Stimulated activated CD4-positive, alpha-beta T cell treated with anti-CD3 and anti-CD28 coated beads, Interleukin-2, amount 100 ng/mL, for 24 hours (primary cell): ENCODE measurements at regions not wholly inside any gene's neighbourhood (a gene's known extent, or its start where the extent isn't known, plus 50 kb on each side); places are given as distances from the start of the nearest gene placed in this dataset.
"Not testable (repeated sequence)": the region's sequence is repeated elsewhere in the genome, so short reads cannot be mapped to it uniquely, and the experiment has no call there.

Experiments used
- DNase-seq, 2 donors: peaks; one replicate each; pipeline ENCODE4 v3.0.0-alpha.2; 2020

DNA sequence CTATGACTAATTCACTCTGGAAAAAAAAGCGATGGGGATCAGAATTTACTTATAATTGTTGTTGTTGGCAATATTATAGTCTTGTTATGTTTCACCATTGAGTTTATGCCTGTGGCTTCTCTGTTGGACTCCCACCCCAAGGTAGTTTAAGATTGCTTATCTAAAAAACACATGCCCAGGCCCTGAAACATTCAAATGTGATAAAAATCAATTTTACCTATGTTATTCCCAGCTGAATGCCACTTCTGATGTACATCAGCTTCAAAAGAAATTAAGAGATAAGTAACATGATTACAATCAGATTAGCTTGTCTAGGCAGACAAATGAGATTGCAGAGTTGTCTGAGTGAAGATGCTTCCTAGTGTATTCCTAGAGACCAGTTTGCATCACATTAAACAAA lies 484.7 kb downstream of the PCDH7 start:
- DNase-seq: no peak

DNA sequence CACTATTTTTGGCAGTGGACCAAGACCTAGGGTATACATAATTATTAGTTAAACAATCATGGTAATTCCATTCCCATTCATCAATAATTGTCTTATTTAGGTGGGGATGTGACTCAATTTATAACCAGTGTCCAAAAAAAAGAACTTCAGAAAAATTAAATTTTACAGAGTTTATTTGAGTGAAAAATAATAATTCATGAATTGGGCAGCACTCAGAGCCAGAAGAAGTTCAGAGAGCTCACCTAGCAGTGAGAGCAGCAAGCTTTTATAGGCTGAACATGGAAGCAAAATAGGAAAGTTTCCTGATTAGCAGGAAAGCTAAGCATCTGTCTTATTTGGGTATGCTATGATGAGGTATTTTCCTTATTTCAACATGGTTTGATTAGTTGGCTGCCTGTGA lies 500.8 kb downstream of the PCDH7 start:
- no peak for DNase-seq

DNA sequence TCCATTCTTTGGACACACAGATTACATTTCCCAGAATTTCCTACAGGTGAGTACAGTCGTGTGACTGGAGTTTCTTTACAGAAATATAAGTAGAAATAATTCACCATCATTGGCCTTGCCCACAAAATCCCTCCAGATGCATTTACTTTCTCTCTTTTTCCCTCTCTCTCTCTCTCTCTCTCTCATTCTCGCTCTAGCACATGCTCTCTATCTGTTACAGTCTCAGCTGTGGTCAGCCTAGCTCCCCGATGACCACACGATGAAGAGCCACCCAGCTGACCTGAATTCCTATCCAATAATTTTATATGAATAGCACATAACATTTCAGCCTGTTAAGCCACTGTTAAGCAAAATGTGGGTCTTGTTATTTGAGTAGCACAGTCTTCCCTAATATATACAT lies 507.9 kb downstream of the PCDH7 start:
- no peak for DNase-seq

DNA sequence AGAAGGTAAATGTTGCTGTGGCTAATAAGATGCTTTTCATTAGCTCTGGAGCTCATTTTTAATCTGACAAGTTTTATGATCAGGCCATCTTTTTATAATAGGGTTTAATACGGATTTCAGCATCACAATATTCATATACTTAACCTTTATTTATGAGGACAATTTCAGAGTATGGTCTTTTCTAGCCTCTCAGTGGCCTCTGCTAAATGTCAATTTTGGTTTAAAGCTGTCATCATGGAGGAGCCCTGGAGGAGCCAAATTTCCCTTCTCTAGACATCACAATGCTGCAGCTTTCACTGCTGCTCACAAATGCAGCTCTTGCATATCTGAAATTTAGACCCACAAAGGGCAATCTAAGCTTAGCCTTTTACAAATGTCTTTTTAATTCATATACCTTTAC lies 510.4 kb downstream of the PCDH7 start:
- no peak for DNase-seq

DNA sequence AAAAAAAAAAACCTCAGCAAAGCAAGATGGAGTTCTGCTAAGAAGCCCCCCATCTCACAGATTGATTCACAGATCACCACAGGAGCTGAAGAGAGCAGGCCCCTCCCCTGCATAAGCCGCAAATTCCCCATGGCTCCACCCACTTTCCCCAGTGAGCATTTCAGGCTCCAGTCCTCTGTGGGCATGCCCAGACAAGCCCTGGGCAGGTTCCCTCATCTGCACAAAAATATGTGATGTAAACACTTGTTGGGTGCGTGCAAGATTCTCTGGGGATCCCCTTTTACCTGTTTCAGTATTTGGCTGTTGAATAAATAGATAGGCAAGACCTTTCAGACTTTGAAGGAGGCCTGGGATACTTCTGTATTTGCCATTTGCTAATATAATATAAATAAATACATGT lies 514.3 kb downstream of the PCDH7 start:
- DNase-seq: no peak

DNA sequence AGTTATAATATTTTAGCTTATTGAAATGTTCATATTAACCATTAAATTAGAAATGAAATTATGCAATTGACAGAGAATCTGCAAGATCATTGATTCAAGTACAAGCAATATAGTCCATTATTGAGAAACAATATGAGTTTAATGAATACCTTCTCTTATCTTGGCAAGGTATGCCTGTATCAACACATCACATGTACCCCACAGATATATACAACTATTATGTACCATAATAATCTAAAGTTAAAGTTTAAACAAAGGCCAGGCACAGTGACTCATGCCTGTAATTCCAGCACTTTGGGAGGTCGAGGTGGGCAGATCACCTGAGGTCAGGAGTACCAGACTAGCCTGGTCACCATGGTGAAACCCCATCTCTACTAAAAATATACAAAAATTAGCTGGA lies 514.7 kb downstream of the PCDH7 start:
- DNase-seq: no peak

DNA sequence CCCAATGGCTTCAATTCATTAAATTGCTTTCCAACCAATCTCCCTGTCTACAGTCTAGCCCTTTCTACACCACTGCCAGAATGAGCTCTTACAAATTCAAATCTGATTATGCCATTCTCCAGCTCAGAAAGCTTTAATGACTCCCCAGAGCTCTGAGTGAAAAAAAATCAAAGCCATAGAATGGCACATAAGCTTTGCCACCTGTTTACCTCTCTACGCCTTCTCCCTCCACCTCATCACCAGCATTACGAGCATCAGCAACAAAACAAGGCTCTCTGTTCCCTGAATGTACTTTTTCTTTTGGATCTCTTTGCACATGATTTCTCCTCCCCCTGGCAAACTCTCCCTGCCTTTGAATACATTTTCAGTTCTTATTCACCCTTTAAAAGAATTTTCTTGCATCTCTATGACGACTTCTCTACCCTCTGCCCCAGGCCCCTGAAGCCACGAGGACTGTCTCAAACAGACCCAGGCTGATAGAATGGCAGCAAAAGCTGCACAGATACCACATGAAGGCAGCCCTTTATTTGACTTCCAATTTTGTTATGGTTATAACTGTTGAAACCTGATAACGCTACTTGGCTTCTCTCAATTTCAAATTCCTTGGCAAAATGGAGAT lies 516.0 kb downstream of the PCDH7 start:
- DNase-seq: no peak

DNA sequence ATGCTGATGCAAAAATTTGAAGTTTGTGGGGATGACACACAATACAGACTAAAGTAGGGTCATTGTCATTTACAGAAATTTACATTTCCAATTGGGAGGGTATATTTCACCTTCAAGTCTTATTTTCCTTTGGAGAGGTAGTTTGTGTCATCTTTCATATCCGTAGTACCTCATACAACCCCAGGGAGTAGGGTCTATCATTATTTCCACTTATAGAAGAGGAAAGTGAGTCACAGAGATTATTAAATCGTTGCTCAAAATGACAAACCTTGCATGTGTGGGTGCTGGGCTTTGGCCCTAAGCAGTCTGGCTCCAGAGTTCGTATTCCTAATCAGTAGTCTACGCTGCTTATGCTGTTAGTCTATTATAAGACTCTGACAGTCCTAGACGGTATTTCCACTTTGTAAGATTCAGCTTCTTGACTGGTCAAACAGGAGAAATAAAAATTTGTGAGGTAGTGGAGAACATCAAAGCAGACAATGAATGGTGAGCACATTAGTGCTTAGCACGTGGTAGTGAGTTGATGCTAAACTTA lies 516.5 kb downstream of the PCDH7 start:
- DNase-seq: no peak

DNA sequence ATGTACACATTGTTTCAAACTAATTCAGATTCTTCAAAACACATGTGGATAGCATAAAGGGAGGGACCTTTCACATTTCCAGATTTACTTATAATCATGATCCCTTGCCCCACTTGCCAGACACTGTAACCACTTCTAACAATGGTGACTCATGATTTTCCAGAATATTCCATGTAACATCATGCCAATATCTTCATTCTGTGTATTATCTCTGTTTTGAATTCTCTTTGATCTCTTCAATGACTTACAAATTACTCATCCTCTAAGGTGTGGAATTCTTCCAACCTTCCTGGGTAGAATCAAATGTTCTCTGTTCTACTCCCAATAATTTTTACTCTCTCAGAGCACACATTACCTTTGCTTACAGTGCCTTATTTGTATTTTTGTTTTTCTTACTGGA lies 517.1 kb downstream of the PCDH7 start:
- no peak for DNase-seq

DNA sequence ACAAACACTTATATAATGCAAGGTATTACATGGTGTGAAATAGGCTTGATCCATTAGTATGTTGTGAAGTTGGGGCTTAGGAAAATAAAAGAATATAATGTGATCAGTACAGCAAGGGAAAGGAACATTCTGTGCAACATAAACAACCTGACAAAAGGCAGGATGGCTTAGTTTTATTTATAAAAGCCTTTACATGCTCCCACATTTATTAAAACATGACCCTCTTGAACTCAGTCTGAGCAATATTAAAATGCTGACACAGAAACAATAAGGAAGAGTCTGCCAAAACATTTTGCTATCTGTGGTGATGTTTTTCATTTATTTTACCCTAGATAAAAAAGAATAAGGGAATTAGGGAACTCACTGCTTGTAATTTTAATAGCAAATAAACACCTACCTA lies 519.7 kb downstream of the PCDH7 start:
- no peak for DNase-seq

DNA sequence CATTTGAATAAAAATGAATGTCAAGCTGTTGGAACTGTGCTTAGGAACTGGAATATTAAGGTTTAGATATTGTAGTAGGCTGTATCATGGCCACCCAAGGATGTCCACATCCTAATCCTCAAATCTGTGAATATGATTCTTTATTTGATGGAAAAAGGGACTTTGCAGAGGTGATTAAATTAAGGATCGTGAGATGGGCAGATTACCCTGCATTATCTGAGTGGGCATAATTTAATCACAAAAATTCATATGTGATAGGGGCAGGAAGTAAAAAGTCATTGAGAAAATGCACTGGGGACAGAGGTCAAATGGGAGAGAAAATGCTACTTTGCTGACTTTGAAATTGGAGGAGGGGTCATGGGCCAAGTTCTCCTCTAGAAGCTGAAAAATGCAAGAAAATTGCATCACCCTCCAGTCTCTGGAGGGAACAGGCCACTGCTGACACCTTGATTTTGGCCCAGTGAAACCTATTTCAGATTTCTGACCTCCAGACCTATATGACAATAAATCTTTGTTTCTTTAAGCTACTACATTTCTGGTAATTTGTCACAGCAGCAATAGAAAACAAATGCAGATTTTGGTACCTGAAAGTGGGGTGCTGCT lies 521.4 kb downstream of the PCDH7 start:
- DNase-seq: no peak

DNA sequence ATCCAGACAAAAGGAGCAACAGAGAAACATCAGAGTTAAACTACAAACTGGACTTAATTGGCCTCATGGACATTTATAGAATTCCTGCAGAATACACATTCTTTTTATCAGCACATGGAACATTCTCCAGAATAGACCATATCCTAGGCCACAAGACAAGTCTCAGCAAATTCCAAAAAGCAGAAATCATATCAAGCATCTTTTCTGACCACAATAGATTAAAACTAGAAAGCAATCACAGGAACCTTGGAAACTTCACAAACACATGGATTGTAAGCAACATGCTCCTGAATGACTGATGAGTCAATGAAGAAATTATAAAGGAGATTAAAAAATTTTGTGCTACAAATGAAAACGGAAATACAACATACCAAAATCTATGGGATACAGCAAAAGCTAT lies 526.7 kb downstream of the PCDH7 start:
- DNase-seq: no peak

DNA sequence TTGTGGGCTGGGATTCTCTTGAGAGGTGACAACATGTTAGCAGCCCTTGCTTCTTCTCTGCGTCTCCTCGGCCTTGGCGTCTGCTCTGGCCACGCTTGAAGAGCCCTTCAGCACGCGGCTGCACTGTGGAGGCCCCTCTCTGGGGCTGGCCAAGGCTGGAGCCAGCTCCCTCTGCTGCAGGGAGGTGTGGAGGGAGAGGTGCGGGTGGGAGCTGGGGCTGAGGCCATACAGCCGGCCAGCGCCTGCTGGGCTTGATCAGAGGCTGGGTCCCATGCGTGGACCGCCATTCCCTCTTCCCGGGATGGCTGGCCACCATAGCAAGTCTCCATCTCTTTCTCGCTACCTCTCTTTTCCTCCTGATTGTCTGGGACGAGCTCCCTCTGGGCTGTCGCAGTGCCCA lies 539.0 kb downstream of the PCDH7 start:
- DNase-seq: no peak

DNA sequence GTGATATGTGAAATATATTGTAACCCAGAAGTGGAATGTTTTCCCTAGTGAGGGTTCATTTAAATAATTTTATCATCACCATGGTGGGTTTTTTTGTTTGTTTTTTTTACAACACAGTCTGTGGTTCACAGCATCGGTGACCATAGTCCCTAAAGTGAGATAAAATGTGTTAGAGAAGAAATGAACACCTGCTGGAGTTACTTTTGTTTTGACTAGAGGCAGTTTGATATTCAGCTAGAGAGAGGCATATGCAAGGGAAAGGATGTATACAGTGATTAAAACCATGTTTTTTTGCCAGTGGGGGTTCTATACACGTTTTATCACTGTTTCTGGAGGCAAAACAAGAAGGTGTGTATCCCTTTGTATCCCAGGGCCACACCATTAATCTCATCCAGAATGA lies 541.5 kb downstream of the PCDH7 start:
- no peak for DNase-seq

DNA sequence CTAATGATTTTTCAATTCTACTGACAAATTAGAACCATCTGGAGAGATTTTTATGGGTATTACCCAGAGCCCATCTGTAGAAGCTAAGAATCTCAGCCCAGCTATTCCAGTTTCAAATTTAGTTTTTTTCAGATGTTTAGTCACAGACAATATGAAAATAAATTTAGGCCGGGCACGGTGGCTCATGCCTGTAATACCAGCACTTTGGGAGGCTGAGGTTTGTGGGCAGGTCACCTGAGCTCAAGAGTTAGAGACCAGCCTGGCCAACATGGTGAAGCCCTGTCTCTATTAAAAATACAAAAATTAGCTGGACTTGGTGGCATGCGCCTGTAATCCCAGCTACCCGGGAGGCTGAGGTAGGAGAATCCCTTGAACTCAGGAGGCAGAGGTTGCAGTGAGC lies 545.9 kb downstream of the PCDH7 start:
- DNase-seq: not testable (repeated sequence)

DNA sequence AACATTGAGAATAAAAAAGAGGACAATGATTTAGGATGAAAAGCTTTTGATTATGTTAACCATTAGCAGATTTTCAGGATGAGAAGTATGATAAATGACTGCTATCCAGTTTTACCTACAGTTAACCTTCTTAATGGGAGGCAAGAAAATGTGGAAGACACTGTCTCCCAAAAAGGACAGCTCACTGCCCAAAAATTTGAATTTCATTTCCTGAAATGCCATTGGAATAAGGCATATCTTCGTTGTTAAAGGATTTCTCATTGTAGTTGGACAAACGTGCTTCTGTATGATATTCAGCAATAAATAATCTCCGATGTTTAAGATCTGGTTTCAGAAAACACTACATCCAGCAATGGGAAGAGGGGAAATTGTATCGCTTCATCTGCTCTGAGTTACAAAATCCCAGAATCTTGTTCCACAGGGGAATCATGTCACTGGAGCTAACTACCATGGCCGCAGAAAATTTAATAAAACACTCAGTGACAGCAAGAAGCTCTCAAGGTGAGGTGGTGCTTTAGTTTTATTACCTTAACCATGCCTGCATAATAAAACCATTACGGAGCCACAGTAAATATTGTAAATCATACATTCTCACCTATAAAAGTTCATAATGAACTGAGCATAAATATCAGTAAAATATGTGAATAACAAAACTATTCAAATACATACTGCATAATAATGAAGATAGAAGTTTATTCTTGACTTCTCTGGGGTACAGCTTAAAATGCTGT lies 552.3 kb downstream of the PCDH7 start:
- DNase-seq: no peak

DNA sequence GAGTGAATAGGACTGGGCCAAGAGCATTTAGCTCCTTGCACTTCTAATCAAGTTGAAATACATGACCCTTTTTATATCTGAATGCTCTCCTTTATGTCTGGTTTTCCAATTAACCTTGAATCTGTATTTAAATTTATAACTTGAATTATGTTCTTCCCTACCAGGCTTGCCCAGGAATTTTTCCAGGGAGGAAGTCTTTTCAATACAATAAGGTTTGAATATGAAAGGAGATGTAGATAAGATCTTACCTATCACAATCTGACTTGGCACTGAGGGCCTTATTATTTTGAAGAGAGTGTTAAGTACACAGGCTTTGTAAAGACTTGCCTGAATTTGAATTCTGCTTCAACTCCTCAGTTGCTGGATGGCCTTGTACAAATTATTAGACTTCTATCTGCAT lies 555.7 kb downstream of the PCDH7 start:
- DNase-seq: no peak

DNA sequence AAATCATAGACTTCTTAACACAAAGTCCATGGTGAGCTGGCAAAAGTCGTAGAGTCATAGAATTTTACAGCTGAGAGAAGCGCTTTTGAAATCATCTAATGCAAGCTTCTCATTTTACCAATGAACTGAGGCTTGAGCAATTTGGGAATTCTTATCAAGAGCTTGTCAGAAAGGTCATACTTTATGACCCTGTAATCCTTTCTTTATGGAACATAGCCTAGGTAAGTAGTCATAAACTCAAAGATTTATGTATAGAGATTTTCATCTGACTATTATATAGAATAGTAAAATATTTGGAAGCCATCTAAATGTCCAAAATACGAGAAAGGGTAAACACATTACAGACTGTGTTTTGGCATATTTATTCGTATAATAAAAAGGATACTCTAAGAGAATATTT lies 563.5 kb downstream of the PCDH7 start:
- DNase-seq: no peak

DNA sequence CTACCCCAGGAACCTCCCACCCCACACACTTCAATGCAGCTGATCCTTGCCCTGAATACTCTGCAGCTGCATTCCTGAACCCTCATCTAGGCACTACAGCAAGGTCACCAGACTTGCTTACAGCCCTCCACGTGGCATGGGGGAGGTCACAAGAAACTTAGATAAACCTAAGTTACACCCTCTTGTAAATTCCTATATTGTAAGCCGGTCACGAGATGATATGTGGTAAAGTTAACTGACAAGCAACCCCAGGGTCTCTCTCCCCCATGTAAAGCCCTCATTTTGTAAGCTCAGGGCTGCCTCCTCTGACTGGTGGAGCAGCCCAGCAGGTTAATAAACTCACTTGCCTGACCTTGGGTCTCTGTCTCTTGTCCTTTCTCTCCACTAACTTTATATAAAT lies 570.7 kb downstream of the PCDH7 start:
- DNase-seq: no peak

DNA sequence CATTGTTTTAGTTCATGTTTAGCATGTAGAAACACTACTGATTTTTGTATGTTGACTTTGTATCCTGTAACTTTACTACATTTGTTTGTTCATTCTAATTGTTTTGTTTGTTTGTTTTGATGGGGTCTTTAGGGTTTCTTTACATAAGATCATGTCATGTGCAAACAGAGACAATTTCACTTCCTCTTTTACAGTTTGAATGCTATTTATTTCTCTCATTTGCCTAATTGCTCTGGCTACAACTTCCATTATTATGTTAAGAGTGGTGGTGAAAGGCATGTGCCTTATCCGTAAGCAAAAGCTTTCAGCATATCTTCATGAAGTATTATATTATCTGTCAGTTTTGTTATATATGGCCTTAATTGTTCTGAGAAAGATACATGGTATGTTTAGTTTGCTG lies 571.1 kb downstream of the PCDH7 start:
- DNase-seq: no peak

DNA sequence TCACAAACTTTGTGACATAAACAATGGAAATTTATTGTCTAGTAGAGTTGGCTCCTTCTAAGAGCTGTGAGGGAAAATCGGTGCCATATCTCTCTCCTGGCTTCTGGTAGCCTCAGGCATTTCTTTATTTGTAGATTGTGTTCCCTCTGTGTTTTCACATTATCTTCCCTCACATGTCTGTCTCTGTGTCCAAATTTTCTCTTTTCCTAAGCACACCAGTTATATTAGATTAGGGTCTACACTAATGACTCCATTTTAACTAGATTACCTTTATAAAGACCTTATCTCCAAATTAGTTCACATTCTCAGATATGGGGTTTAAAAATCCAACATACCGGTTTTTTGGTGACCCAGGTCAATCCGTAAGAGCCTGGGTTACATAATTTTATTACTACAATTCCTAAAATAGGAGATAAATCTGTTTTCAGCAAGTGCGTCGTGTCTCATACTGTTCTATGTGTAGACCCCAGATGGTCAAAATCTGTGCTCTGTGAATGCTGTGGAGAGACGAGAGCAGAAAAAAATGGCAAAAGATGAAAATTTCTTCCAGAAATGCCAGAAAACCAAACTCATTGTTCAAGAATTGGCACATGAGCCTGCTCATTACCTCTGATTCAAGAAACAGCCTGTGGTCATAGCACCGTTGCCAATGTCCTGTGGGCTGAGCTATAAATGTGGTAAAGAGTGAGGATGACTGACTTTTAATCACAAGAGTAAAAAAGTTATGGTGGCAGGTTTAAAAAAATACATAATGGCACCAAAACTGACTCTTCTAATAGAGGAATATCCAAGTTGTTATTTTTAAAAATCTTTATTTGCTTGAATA lies 574.7 kb downstream of the PCDH7 start:
- DNase-seq: no peak

DNA sequence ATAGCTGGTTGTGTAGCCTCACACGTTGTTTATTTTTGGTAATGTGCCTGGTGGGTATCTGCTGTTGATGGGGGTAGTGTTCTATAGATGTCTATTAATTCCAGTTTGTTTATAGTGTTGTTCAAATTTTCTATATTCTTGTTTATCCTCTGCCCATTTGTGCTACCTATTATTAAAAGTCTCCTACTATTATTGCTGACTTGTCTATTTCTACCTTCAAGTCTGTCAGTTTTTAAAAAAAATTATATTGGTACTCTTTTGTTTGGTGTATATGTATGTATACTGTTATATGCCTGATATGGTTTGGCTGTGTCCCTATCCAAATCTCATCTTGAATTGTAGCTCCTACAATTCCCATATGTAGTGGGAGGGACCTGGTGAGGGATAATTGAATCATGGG lies 578.6 kb downstream of the PCDH7 start:
- no peak for DNase-seq

DNA sequence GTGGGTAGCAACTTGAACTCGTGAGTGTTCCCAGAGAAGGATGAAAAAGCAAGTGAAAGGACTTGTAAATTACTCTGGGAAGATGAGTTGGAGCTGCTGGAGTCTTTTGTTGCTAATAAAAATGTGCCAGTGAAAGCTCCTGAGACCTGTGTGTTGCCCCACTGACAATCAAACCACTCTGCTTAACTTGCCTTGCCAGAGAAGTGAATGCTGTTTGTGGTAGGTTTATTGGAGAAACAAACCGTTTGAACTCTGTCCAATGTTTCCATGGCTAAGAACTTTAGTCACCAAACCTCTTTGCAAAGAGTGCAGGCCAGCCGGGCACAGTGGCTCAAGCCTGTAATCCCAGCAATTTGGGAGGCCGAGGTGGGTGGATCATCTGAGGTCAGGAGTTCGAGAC lies 586.9 kb downstream of the PCDH7 start:
- DNase-seq: no peak

DNA sequence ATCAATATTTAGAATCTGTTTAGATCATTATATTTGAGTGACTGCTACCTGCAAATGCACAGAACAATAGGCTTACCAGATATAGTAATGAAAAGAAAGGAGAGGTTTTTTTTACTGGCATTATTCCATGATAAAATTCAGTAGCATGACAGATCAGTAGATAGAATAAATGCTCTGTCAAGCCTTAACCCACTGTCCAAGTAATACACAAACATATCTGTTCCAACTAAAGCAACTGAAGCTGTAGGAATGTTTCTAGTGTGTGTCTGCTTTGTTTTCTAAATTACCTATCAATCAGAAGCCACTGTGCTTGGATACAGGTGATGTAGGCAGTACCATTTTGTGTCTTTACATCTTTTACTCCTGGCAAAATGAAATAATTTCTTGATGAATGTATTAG lies 604.6 kb downstream of the PCDH7 start:
- no peak for DNase-seq
